Kidney (tissue), 13 donors: ENCODE measurements at regions not wholly inside any gene's neighbourhood (a gene's known extent, or its start where the extent isn't known, plus 50 kb on each side); places are given as distances from the start of the nearest gene placed in this dataset.
A peak's percentile ranks its signal among the peaks of the same experiment; 100 is the strongest.

Experiments used
- DNase-seq, 5 donors: peaks; one replicate each; pipeline ENCODE4 v3.0.0-alpha.2; 2013 to 2020
- FAIRE-seq: peaks from 2 replicates; lab custom pipeline; 2012; peaks lifted over from hg19 to GRCh38; lab: Jason Lieb, UNC
- H3K27ac ChIP-seq, 2 donors: one replicate each; pipeline ENCODE4 v1.7.0; 2013; ENCODE audit warnings: low read depth in 2 of 2, low read length in 2 of 2, inconsistent platforms in 1 of 2
- H3K27me3 ChIP-seq: one replicate; pipeline ENCODE4 v1.7.1; 2013; ENCODE audit warnings: low read length, inconsistent platforms; ENCODE audit not compliant: control insufficient read depth, insufficient read depth
- H3K36me3 ChIP-seq, 3 donors: one replicate each; pipeline versions ENCODE4 v1.7.0 to v1.7.1; 2013; ENCODE audit warnings: low read length in 3 of 3, control low read depth in 1 of 3, inconsistent platforms in 1 of 3; ENCODE audit not compliant: insufficient read depth in 3 of 3, control insufficient read depth in 2 of 3
- H3K4me1 ChIP-seq, 3 donors: one replicate each; pipeline versions ENCODE4 v1.7.0 to v1.7.1; 2013; ENCODE audit warnings: low read length in 3 of 3, inconsistent platforms in 1 of 3, low read depth in 1 of 3; ENCODE audit not compliant: control insufficient read depth in 2 of 3, insufficient read depth in 2 of 3
- H3K4me3 ChIP-seq, 3 donors: one replicate each; pipeline versions ENCODE4 v1.7.0 to v1.8.1; 2013; ENCODE audit warnings: low read length in 3 of 3, control low read depth in 1 of 3, inconsistent platforms in 1 of 3
- H3K9ac ChIP-seq, 3 donors: one replicate each; pipeline versions ENCODE4 v1.7.0 to v1.7.1; 2013; ENCODE audit warnings: low read length in 3 of 3, control low read depth in 1 of 3, inconsistent platforms in 1 of 3
- H3K9me3 ChIP-seq, 3 donors: one replicate each; pipeline versions ENCODE4 v1.7.0 to v1.7.1; 2013; ENCODE audit warnings: low read length in 3 of 3, control low read depth in 1 of 3, inconsistent platforms in 1 of 3; ENCODE audit not compliant: control insufficient read depth in 2 of 3, insufficient read depth in 1 of 3
- CTCF ChIP-seq: IDR thresholded peaks from 3 replicates; pipeline ENCODE4 v1.5.1; 2012; ENCODE audit warnings: mild to moderate bottlenecking, moderate library complexity, borderline replicate concordance; ENCODE audit not compliant: insufficient read depth; ENCODE audit errors: extremely low read depth
- intact Hi-C: fragments of 100-400 bp; cut with DNase I; formaldehyde crosslinking; loops from one replicate; pipeline ENCODE4 v1.11.1; 2022
- donor health status: control.
- donor health status: control.
- donor health status: control.
- donor health status: control.
- donor health status: control.
- donor health status: DM: yes; HTN: yes; CAD: no.
- donor health status: Normal renal cell carcinoma (clear cell type).

- FAIRE-seq (no peak), DNase-seq (peak in 1 of 5 donors; percentile 67)
- H3K9ac ChIP-seq: no peak overlapping the region
- intact Hi-C loops: no loop called here
- no peak overlapping the region for H3K4me3 ChIP-seq
- H3K4me1 ChIP-seq: no peaks in the 10 kb centered on the region
- no peak overlapping the region for H3K27ac ChIP-seq
- no peak for TF ChIP-seq CTCF
- no peaks in the 10 kb centered on the region for H3K9me3 ChIP-seq
- no peaks in the 10 kb centered on the region for H3K36me3 ChIP-seq
- no peaks in the 10 kb centered on the region for H3K27me3 ChIP-seq
Measured at GRCh38 chr13:58858870-58859371, 1227.4 kb downstream of the PCDH17 start.

GRCh38 chr13:58865286-58865685, 1233.7 kb downstream of the PCDH17 start:
- FAIRE-seq: no peak
- TF ChIP-seq CTCF: no peak
- no peak overlapping the region for H3K27ac ChIP-seq
- no peak overlapping the region for H3K4me3 ChIP-seq
- no peak for DNase-seq
- no peaks in the 10 kb centered on the region for H3K27me3 ChIP-seq
- intact Hi-C loops: no loop called here
- no peaks in the 10 kb centered on the region for H3K4me1 ChIP-seq
- no peak overlapping the region for H3K9ac ChIP-seq
- H3K36me3 ChIP-seq: no peaks in the 10 kb centered on the region
- no peaks in the 10 kb centered on the region for H3K9me3 ChIP-seq

GRCh38 chr13:58869566-58869965, 1238.0 kb downstream of the PCDH17 start:
- no peak overlapping the region for H3K9ac ChIP-seq
- H3K27ac ChIP-seq: no peak overlapping the region
- H3K9me3 ChIP-seq: no peaks in the 10 kb centered on the region
- TF ChIP-seq CTCF: no peak
- intact Hi-C loops: no loop called here
- no peak overlapping the region for H3K4me3 ChIP-seq
- H3K36me3 ChIP-seq: no peaks in the 10 kb centered on the region
- FAIRE-seq (no peak), DNase-seq (no peak)
- peaks cover 0 to 5% (median 0%) of the 10 kb centered on the region in 3 donors for H3K4me1 ChIP-seq
- H3K27me3 ChIP-seq: no peaks in the 10 kb centered on the region

- TF ChIP-seq CTCF: no peak
- intact Hi-C loops: no loop called here
- no peak for FAIRE-seq
Measured at GRCh38 chr13:58876473-58876872, 1244.9 kb downstream of the PCDH17 start.

More at GRCh38 chr13:58876473-58876872, 1244.9 kb downstream of the PCDH17 start:
- Histone ChIP-seq H3K4me3 (no peak overlapping the region), H3K27me3 (no peaks in the 10 kb centered on the region), H3K36me3 (no peaks in the 10 kb centered on the region), H3K4me1 (peaks cover 0 to 5% (median 0%) of the 10 kb centered on the region in 3 donors), H3K9ac (no peak overlapping the region), H3K9me3 (no peaks in the 10 kb centered on the region), H3K27ac (no peak overlapping the region)
- DNase-seq: no peak
